NT2/D1 (cell line): ENCODE measurements at regions not wholly inside any gene's neighbourhood (a gene's known extent, or its start where the extent isn't known, plus 50 kb on each side); places are given as distances from the start of the nearest gene placed in this dataset.

Experiments used
- SUZ12 ChIP-seq: IDR thresholded peaks from 2 replicates; pipeline ENCODE4 v1.6.1; 2011; ENCODE audit not compliant: insufficient read length, insufficient read depth; ENCODE audit errors: extremely low read depth
- YY1 ChIP-seq: IDR thresholded peaks from 2 replicates; pipeline ENCODE4 v1.6.1; 2011; ENCODE audit not compliant: insufficient read length, insufficient read depth

DNA sequence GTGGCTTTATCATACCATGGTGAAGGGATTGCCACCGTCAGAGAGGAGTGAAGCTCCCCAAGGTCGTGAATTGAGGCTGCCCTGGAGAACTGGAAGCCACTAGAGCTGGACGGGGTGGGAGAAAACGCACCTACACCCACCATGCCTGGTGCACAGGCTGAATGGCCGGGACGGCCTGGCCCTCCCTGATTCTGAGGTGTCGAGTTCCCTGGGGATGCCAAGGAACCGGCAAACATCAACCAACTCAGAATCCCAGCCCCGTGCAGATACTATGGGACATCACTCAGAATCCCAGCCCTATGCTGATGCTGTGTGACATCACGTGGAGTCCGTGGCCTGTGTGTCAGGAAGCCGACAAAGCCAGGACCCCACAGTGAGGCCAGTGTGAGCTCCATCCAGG, 650.0 kb downstream of the BRD1 start:
- TF ChIP-seq SUZ12 (no peak), YY1 (no peak)
